COLO668 (cell line): ENCODE measurements at regions not wholly inside any gene's neighbourhood (a gene's known extent, or its start where the extent isn't known, plus 50 kb on each side); places are given as distances from the start of the nearest gene placed in this dataset.
"Not testable (repeated sequence)": the region's sequence is repeated elsewhere in the genome, so short reads cannot be mapped to it uniquely, and the experiment has no call there.

Source experiments
- DNase-seq: peaks from one replicate; lab custom pipeline; 2025; ENCODE audit not compliant: unreplicated experiment; lab: John Stamatoyannopoulos, UW

GRCh38 chr2:11071939-11072338 is 83.3 kb upstream of the SLC66A3 start:
- DNase-seq, result no peak

DNA sequence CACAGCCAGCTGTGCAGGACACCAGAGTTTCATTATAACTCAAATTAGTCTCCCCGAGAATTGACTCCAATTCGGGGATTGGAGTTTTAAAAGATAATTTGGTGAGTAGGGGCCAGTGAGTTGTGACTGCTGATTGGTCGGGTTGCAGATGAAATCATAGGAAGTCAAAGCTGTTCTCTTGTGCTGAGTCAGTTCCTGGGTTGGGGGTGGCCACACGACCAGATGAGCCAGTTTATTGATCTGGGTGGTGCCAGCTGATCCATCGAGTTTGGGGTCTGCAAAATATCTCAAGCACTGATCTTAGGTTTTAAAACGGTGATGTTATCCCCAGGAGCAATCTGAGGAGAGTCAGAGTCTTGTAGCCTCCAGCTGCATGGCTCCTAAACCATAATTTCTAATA is 82.7 kb upstream of the SLC66A3 start:
- no peak for DNase-seq

- peak; percentile 55 for DNase-seq
Observed at GRCh38 chr2:11073251-11073650, 82.0 kb upstream of the SLC66A3 start.

DNA sequence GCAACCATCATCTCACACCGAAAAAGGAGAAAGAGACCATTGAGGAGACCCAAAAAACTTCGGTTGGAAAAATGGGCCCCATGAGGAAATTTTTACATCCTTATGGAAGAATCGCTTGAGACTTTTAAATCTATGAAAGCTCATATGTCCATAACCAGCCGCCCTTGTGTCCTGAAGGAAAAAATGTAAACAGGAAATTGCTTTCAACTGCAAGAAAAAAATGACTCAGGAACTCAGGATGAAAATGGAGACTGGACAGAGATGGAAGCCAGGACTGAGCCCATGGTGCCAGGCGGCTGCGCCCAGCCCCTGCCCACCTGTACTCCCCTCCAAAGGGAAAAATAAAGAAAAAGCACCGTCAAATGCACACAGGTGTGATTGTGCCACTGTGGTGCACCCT is 81.5 kb upstream of the SLC66A3 start:
- no peak for DNase-seq

GRCh38 chr2:11074246-11074820 is 80.9 kb upstream of the SLC66A3 start:
- DNase-seq, result no peak

- no peak for DNase-seq
Observed at GRCh38 chr2:11075221-11075620, 80.0 kb upstream of the SLC66A3 start.

DNA sequence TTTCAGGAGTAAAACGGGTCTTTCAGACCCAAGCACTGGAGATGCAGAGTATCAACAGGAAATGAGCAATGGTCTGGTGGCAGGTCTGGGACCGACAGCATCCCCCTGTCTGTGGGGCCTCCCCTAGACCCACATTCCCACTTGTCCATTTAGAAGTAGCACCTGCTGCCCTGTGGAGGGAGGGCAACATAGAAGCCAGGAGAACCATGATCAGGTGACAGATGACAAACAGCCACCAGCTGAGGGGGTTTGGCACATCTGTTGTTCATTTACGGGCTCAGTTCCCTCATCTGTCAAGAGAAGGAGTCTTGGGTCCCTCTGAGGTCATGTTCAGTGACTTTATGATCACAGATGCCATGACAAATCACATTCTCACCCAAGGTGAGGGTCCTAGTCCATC is 77.9 kb upstream of the SLC66A3 start:
- no peak for DNase-seq

GRCh38 chr2:11079136-11079824 is 76.0 kb upstream of the SLC66A3 start:
- no peak for DNase-seq

- no peak for DNase-seq
Observed at GRCh38 chr2:11080253-11081115, 74.8 kb upstream of the SLC66A3 start.

DNA sequence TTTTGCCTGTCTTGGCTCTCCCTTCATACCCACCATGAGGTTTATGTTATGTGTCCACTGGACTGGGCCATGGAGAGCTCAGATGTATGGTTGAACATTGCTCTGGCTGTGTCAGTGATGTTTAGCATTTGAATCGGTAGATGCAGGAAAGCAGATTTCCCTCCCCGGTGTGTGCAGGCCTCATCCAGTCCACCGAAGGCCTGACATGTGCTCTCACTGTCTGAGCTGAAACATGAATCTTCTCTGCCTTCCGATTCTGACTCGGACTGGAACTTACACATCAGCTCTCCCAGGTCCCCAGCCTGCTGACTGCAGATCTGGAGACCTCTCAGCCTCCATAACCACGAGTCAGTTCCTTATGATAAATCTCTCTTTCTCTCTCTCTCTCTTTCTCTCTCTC is 72.4 kb upstream of the SLC66A3 start:
- no peak for DNase-seq

DNA sequence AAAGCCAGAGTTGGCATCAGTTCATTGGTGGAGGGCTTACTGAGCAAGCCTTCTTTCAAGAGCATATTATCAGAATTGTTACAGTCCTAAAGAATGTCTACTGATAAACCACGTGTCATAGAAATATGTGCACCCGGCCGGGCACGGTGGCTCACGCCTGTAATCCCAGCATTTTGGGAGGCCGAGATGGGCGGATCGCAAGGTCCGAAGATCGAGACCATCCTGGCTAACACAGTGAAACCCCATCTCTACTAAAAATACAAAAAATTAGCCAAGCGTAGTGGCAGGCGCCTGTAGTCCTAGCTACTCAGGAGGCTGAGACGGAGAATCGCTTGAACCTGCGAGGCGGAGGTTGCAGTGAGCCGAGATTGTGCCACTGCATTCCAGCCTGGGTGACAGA is 66.4 kb upstream of the SLC66A3 start:
- DNase-seq, result not testable (repeated sequence)

- DNase-seq, result no peak
Observed at GRCh38 chr2:11090187-11090586, 65.1 kb upstream of the SLC66A3 start.

- no peak for DNase-seq
Observed at GRCh38 chr2:11092701-11093335, 62.4 kb upstream of the SLC66A3 start.

DNA sequence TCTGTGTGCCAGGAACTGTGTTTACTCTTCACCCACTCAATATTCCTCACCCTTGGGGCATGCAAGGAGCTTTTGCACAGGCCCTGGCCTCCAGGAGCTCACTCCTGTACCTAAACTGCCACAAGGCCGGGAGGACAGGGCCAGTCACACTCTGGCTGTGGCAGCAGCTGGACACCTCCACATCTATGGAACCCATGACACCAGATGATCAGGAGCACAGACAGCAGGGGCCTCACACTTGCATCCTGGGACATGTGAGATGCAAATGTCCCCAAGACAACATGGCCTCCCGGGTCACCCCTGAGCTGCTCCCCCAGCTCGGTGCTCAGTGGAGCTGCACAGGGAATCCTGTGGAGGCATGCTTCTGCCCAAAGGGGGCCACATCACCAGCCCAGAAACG is 61.8 kb upstream of the SLC66A3 start:
- no peak for DNase-seq

GRCh38 chr2:11094021-11094810 is 61.1 kb upstream of the SLC66A3 start:
- DNase-seq, result no peak

DNA sequence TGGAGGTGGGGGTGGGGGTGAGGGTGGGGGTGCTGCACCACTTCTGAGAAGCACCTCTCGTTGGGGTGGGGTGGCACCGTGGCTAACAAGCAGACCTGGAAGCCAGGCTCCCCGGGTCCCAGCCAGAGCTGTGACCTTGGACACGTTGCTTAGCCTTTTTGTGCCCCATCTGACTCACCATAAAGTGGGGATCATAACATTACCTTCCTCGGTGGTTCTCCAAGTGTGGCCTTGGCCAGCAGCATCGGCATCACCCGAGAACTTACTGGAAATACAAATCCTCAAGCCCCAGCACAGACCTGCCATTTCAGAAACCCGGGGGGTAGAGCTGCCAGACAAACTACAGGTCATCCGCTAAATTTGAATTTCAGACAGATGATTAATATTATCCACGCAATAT is 58.7 kb upstream of the SLC66A3 start:
- no peak for DNase-seq

GRCh38 chr2:11097038-11097720 is 58.1 kb upstream of the SLC66A3 start:
- DNase-seq, result no peak

GRCh38 chr2:11097854-11098387 is 57.3 kb upstream of the SLC66A3 start:
- DNase-seq, result no peak

DNA sequence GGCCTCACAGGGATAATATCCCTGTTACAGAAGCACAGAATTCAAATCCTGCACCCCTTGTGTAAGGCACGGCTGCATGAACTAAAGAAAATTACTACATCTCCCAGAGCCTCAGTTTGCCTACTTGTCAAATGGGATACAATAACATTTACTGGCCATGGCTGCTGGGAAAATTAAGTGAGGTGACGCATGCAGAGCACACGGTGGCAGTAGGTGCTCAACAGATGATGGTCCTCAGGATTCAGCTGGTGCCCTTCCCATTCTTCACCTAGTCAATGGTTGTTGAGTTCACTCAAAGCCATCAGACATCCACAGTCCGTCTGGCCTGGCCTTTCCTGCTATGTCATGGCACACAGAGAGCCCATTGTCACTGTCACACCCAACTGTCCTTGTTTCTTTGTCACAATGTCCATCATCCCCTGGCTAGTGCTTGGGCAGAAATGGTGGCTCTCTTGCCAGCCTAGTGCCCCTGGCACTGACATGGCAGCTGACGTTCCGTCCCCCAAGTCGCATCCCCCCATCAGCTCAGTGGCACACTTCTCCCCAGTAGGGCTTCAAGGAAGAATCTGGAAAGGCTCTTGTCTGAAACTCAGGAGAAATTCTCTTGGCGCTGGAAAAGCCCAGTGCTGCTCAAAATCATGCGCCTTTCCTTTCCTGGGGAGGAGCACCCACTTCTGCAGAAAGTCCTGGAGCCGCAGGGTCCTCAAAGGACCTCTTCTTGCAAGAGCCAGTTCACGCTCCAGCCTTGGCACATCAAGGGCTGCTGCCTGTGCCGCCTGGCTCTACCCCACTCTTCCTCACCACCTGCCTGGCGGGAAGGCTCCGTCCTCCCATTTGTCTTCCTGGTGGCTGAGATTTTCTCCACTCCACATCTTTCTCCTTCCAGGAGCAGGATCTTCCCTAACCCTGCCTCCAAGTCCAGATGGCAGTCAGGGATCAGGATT is 55.9 kb upstream of the SLC66A3 start:
- DNase-seq, result no peak
